DMS153 treated with DMSO at 0.1 percent for 48 hours (cell line): ENCODE measurements at regions not wholly inside any gene's neighbourhood (a gene's known extent, or its start where the extent isn't known, plus 50 kb on each side); places are given as distances from the start of the nearest gene placed in this dataset.
"Not testable (repeated sequence)": the region's sequence is repeated elsewhere in the genome, so short reads cannot be mapped to it uniquely, and the experiment has no call there.

Experiments used
- DNase-seq: peaks from one replicate; lab custom pipeline; 2025; ENCODE audit not compliant: unreplicated experiment; lab: John Stamatoyannopoulos, UW

- no peak for DNase-seq
These were observed 354.1 kb downstream of the TEX13C start for GRCh38 chrX:125673758-125674157.

GRCh38 chrX:125678258-125678657, 358.6 kb downstream of the TEX13C start:
- DNase-seq: no peak

GRCh38 chrX:125680366-125680765, 360.7 kb downstream of the TEX13C start:
- no peak for DNase-seq

- DNase-seq: no peak
These were observed 361.4 kb downstream of the TEX13C start for GRCh38 chrX:125681058-125681457.

DNA sequence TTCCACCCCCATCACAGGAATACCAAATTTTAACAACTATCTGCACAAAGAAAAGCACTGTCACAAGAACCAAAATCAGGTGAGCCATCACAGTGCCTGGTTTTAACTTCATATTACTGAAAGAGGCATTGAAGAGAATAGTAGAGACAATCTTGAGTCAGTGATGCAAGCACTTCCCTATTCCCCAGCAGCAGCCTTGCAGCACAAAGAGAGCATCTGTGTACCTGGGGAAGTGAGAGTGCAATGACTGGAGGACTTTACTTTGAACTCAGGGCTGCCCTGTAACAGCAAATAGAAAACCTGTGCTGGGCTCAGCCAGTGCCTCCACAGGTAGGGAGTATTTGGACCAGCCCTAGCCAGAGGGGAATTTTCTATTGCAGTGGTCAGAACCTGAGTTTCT, 361.8 kb downstream of the TEX13C start:
- DNase-seq: no peak

DNA sequence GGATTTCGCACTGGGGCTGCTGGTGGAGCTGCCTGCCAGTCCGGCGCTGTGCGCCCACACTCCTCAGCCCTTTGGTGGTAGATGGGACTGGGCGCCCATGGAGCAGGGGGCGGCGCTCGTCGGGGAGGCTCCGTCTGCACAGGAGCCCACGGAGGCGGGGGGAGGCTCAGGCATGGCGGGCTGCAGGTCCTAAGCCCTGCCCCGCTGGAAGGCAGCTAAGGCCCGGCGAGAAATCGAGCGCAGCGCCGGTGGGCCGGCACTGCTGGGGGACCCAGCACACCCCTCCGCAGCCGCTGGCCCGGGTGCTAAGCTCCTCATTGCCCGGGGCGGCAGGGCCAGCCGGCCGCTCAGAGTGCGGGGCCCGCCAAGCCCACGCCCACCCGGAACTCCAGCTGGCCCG, 370.9 kb downstream of the TEX13C start:
- DNase-seq: not testable (repeated sequence)

- no peak for DNase-seq
These were observed 374.5 kb downstream of the TEX13C start for GRCh38 chrX:125694171-125694570.

GRCh38 chrX:125709074-125709473, 389.4 kb downstream of the TEX13C start:
- DNase-seq: no peak

DNA sequence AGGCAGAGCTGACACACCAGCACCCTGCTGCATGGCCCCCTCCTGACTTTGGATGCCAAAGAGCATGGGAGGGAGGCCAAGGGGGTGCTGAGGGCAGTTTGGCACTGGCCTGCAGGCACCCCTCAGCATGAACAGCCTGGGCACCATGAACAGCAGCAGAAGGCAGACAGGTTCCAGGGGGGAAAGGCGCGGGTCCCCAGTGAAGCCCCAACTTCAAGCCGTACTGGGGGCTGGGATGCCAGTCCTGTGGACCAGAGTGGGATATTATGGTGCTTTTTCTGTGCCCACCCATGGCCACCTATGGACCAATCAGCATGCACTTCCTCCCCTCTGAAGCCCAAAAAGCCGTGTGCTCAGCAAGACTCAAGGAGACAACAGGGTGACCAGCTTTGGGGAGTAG, 389.9 kb downstream of the TEX13C start:
- no peak for DNase-seq

GRCh38 chrX:125710403-125711062, 390.9 kb downstream of the TEX13C start:
- DNase-seq: no peak

- DNase-seq: no peak
These were observed 391.4 kb downstream of the TEX13C start for GRCh38 chrX:125711103-125711502.

DNA sequence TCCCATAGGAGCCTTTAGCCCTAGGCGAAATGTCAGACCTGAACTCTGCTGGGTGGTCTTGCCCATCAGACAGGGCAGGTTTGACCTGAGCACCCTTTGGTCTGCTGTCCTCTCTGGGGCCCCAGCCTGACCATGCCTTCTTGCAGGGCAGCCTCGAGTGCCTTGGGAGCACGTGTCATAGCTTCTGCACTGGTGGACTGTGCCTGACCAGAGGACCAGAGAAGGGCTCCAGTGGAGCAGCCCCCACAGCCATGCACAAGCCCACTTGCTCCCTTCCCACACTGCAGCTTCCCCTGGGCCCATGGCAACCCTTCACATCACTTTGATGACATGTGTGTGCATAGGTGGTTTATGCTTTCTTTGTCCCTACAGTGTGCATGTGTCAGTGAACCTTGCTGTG, 394.0 kb downstream of the TEX13C start:
- DNase-seq: no peak

DNA sequence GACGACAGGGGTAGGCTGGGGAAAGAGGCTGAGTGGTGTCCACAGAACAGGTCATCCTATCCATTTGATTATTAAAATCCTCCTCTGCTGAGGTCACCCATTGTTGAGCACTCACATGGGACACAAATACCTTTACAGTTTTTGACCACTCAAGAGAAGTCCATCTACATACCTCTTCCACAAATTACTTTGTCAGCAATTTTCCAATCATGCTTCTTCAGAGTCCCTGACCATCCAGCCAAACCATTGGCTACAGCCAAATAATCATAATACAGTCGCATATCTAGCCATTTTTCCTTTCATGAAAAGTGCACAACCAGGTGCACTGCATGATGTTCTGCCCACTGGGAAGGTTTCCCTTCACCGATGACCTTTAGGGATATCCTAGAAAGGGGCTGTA, 407.4 kb downstream of the TEX13C start:
- DNase-seq: no peak

- no peak for DNase-seq
These were observed 416.5 kb downstream of the TEX13C start for GRCh38 chrX:125736008-125736729.

- no peak for DNase-seq
These were observed 423.1 kb downstream of the TEX13C start for GRCh38 chrX:125742811-125743210.

DNA sequence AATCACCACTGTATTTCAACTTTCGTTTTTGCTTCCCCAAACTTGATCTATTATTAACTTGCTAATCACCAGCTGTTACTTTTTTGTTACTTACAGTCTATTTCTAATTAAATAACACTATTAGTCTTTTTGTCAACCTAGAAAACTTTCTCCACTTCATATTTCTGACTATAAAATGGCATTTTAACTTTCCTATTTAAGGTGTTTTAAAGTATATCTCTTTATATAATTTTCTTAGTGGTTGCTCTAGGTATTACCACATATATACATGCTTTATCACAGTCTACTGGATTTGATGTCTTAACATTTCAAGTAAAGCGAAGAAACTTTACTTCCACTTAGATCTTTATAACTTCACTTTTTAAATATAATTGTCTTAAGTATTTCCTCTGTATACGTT, 421.2 kb downstream of the DCAF12L2 start:
- no peak for DNase-seq

GRCh38 chrX:125757794-125758564, 408.1 kb downstream of the DCAF12L2 start:
- DNase-seq: no peak

DNA sequence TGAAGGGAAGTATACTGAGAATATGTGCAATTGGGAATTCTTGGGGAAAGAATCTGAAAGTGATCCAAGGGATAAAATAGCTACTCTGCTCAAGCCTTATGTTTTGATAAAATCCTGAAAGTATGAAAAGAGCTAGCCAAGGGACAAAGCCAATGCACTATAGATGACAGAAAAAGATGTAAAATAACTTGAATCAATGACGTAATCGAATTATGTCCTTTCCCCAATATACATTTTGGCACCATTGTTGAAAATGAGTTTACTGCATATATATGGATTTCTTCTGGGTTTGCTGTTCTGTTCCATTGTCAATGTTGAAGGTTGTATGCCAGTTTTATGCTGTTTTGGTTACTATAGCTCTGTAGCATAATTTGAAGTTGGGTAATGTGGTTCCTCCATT, 407.3 kb downstream of the DCAF12L2 start:
- DNase-seq: no peak

GRCh38 chrX:125762954-125763353, 403.1 kb downstream of the DCAF12L2 start:
- DNase-seq: no peak

DNA sequence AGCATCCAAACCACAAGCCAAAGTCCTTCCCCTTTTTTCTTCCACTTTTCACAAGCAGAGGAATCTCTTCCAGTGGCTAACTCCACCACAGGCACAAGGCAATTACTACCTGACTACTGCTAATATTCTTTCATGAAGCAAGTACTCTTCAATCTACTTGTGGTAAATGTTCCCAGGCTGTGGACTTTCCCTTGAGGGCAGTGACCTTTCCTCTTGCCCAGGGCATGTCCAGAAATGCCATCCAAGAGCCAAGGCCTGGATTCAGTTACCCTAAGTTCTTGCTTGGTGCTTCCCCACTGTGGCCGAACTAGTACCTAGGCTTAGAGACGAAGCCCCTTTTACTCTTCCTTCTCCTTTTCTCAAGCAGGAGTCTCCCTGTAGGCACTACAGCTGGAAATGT, 400.7 kb downstream of the DCAF12L2 start:
- no peak for DNase-seq

DNA sequence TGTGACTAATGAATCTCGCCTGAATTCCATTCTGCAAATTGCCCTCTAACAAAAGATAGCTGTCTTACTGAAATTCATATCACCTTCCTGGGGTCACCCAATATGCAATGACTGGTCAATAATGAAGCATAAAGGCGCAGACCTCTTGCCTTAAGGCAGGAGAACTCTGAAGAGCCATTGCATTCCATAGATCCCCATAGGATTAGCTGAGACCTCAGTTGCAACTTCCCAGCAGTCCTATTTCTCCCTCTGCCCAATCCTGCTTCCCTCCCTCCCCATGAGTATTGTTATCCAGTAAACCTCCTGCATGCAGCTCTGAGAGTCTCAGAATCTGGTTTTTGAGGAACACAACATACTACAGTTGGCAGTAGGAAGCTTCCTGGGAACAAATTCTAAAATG, 396.5 kb downstream of the DCAF12L2 start:
- no peak for DNase-seq

GRCh38 chrX:125778261-125778660, 387.8 kb downstream of the DCAF12L2 start:
- DNase-seq: no peak
